Osteoblast (primary cell): ENCODE measurements at regions not wholly inside any gene's neighbourhood (a gene's known extent, or its start where the extent isn't known, plus 50 kb on each side); places are given as distances from the start of the nearest gene placed in this dataset.

Experiments used
- DNase-seq: peaks from one replicate; pipeline ENCODE4 v3.0.0; 2011; ENCODE audit warnings: low spot score, mixed read lengths; ENCODE audit not compliant: insufficient read length; ENCODE audit errors: missing footprints
- H2AFZ ChIP-seq: 2 replicates; pipeline ENCODE4 v1.6.0; 2011; ENCODE audit warnings: mild to moderate bottlenecking, low read length
- H3K27ac ChIP-seq: 2 replicates; pipeline ENCODE4 v1.5.1; 2011; ENCODE audit warnings: mild to moderate bottlenecking, low read depth, low read length, moderate library complexity
- H3K27me3 ChIP-seq: 2 replicates; pipeline ENCODE4 v1.6.0; 2012; ENCODE audit warnings: mild to moderate bottlenecking, control low read depth, inconsistent platforms, low read length, moderate library complexity; ENCODE audit not compliant: insufficient read depth
- H3K36me3 ChIP-seq: 2 replicates; pipeline ENCODE4 v1.5.1; 2011; ENCODE audit warnings: mild to moderate bottlenecking, low read length, control low read depth, moderate library complexity; ENCODE audit not compliant: insufficient read depth
- H3K4me1 ChIP-seq: 2 replicates; pipeline ENCODE4 v1.5.1; 2011; ENCODE audit warnings: mild to moderate bottlenecking, low read length, control low read depth, moderate library complexity; ENCODE audit not compliant: insufficient read depth
- H3K4me2 ChIP-seq: 2 replicates; pipeline ENCODE4 v1.6.0; 2011; ENCODE audit warnings: mild to moderate bottlenecking, low read length; ENCODE audit not compliant: insufficient read depth
- H3K4me3 ChIP-seq: fragments of 200-600 bp; sonication (generic); 3 replicates; pipeline ENCODE4 v1.5.1; 2012; ENCODE audit warnings: mild to moderate bottlenecking, low read length, inconsistent platforms; ENCODE audit not compliant: insufficient read depth
- H3K79me2 ChIP-seq: 2 replicates; pipeline ENCODE4 v1.6.0; 2012; ENCODE audit warnings: mild to moderate bottlenecking, low read length, control low read depth, inconsistent platforms; ENCODE audit not compliant: insufficient read depth
- H3K9me3 ChIP-seq: 2 replicates; pipeline ENCODE4 v1.5.1; 2011; ENCODE audit warnings: low read depth, low read length, control low read depth
- H4K20me1 ChIP-seq: 2 replicates; pipeline ENCODE4 v1.6.0; 2012; ENCODE audit warnings: mild to moderate bottlenecking, low read length, control low read depth; ENCODE audit not compliant: insufficient read depth
- CTCF ChIP-seq: IDR thresholded peaks from 2 replicates; pipeline ENCODE4 v1.5.1; 2011; ENCODE audit warnings: mild to moderate bottlenecking, low read depth, low read length, moderate library complexity; ENCODE audit errors: extremely low read depth

- no peaks in the 10 kb centered on the region for H3K36me3 ChIP-seq
- H3K4me1 ChIP-seq: peaks cover 17% of the 10 kb centered on the region
- H3K27ac ChIP-seq: no peak overlapping the region
- no peaks in the 10 kb centered on the region for H3K79me2 ChIP-seq
- no peaks in the 10 kb centered on the region for H3K9me3 ChIP-seq
- H2AFZ ChIP-seq: no peak overlapping the region
- no peaks in the 10 kb centered on the region for H4K20me1 ChIP-seq
- H3K4me3 ChIP-seq: no peak overlapping the region
- no peak for TF ChIP-seq CTCF
- peak; percentile 72 for DNase-seq
- H3K4me2 ChIP-seq: no peak overlapping the region
- no peaks in the 10 kb centered on the region for H3K27me3 ChIP-seq
Measured at GRCh38 chr4:56739066-56739777, 58.1 kb upstream of the HOPX start.

- TF ChIP-seq CTCF: no peak
- no peaks in the 10 kb centered on the region for H3K79me2 ChIP-seq
- H2AFZ ChIP-seq: no peak overlapping the region
- no peaks in the 10 kb centered on the region for H3K36me3 ChIP-seq
- no peak overlapping the region for H3K4me3 ChIP-seq
- no peaks in the 10 kb centered on the region for H3K9me3 ChIP-seq
- H3K4me2 ChIP-seq: no peak overlapping the region
- no peak for DNase-seq
- H3K4me1 ChIP-seq: peaks cover 11% of the 10 kb centered on the region
- H3K27me3 ChIP-seq: no peaks in the 10 kb centered on the region
- no peaks in the 10 kb centered on the region for H4K20me1 ChIP-seq
- no peak overlapping the region for H3K27ac ChIP-seq
Measured at GRCh38 chr4:56737666-56738065, 56.6 kb upstream of the HOPX start.

GRCh38 chr4:56733352-56733751 lies 52.3 kb upstream of the HOPX start:
- no peak for DNase-seq
- no peaks in the 10 kb centered on the region for H3K36me3 ChIP-seq
- TF ChIP-seq CTCF: no peak
- H3K9me3 ChIP-seq: no peaks in the 10 kb centered on the region
- no peak overlapping the region for H3K4me2 ChIP-seq
- no peaks in the 10 kb centered on the region for H4K20me1 ChIP-seq
- no peaks in the 10 kb centered on the region for H3K79me2 ChIP-seq
- no peak overlapping the region for H2AFZ ChIP-seq
- peaks cover under 1% of the 10 kb centered on the region for H3K4me1 ChIP-seq
- no peak overlapping the region for H3K4me3 ChIP-seq
- H3K27ac ChIP-seq: no peak overlapping the region
- H3K27me3 ChIP-seq: no peaks in the 10 kb centered on the region

- no peaks in the 10 kb centered on the region for H3K27me3 ChIP-seq
- no peak for TF ChIP-seq CTCF
- no peak overlapping the region for H3K4me2 ChIP-seq
- no peaks in the 10 kb centered on the region for H3K79me2 ChIP-seq
- peak; percentile 65 for DNase-seq
- H3K36me3 ChIP-seq: no peaks in the 10 kb centered on the region
- H3K4me3 ChIP-seq: no peak overlapping the region
- no peak overlapping the region for H2AFZ ChIP-seq
- no peaks in the 10 kb centered on the region for H4K20me1 ChIP-seq
- H3K4me1 ChIP-seq: peaks cover 3% of the 10 kb centered on the region
- no peak overlapping the region for H3K27ac ChIP-seq
- H3K9me3 ChIP-seq: no peaks in the 10 kb centered on the region
Measured at GRCh38 chr4:56732301-56732700, 51.2 kb upstream of the HOPX start.
